GM06990 (cell line): ENCODE measurements at regions not wholly inside any gene's neighbourhood (a gene's known extent, or its start where the extent isn't known, plus 50 kb on each side); places are given as distances from the start of the nearest gene placed in this dataset.

Source experiments
- DNase-seq: peaks from one replicate; pipeline ENCODE4 v3.0.0-alpha.2; 2011; ENCODE audit not compliant: insufficient read length; ENCODE audit errors: extremely low read depth
- H3K27me3 ChIP-seq: replicated peaks from 2 replicates; pipeline ENCODE4 v1.6.0; 2011; ENCODE audit warnings: low read length; ENCODE audit not compliant: control insufficient read depth, insufficient read depth
- H3K36me3 ChIP-seq: 2 replicates; pipeline ENCODE4 v1.5.1; 2011; ENCODE audit warnings: low read length; ENCODE audit not compliant: control insufficient read depth, insufficient read depth
- H3K4me3 ChIP-seq: replicated peaks from 2 replicates; pipeline ENCODE4 v1.5.1; 2011; ENCODE audit warnings: low read depth, mild to moderate bottlenecking, control low read depth, low read length
- CTCF ChIP-seq: IDR thresholded peaks from 2 replicates; pipeline ENCODE4 v1.5.1; 2011; ENCODE audit warnings: low read length, control low read depth, mild to moderate bottlenecking, inconsistent platforms; ENCODE audit not compliant: insufficient read depth, poor library complexity, severe bottlenecking

DNA sequence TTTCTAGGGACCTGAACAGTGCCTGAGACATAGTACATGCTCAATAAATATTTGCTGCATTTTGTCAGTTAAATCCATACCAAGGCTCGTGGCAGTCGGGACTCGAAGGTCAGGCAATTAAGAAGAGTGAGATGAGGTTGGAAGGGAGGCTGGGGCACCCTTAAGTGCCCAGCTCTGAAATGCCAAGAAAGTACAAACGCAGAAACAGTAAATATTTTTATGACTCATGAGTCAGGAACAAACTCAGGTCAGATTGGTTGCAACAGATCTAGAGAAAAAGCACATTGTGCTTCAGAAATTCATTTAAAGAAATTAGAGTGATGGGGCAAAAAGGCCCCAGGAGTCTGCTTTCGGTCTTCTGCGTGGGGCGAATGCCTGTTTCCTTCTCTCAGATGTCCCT is 83.0 kb upstream of the FZD10 start:
- Histone ChIP-seq H3K4me3 (no peak overlapping the region), H3K27me3 (no peaks in the 10 kb centered on the region), H3K36me3 (no peaks in the 10 kb centered on the region)
- no peak for TF ChIP-seq CTCF
- DNase-seq, result no peak

DNA sequence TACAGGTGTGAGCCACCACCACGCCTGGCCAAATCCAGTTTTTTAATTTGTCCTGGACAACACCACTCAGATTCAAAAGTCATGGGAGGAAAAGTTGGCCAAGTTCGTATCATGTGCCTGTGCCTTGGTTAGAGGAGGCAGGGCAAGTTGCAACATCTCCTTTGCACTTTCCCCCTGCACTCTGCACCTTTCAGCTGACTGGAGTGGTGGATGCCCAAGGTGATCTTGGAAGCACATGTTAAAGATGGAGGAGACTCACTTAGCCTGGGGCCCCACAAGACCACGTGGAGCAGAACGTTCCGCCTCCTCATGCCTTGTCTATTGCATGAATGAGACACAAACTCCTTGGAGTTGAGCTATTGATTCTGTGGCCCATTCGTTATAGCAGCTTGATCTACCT is 82.1 kb upstream of the FZD10 start:
- Histone ChIP-seq H3K4me3 (no peak overlapping the region), H3K27me3 (no peaks in the 10 kb centered on the region), H3K36me3 (no peaks in the 10 kb centered on the region)
- TF ChIP-seq CTCF, result no peak
- DNase-seq, result no peak

- H3K4me3 ChIP-seq, result no peak overlapping the region
Measured at GRCh38 chr12:130081117-130081805, 81.0 kb upstream of the FZD10 start.

GRCh38 chr12:130083002-130083401 is 79.3 kb upstream of the FZD10 start:
- TF ChIP-seq CTCF, result no peak

More at GRCh38 chr12:130081117-130081805, 81.0 kb upstream of the FZD10 start:
- Histone ChIP-seq H3K27me3 (no peaks in the 10 kb centered on the region), H3K36me3 (no peaks in the 10 kb centered on the region)
- DNase-seq, result no peak
- no peak for TF ChIP-seq CTCF

DNA sequence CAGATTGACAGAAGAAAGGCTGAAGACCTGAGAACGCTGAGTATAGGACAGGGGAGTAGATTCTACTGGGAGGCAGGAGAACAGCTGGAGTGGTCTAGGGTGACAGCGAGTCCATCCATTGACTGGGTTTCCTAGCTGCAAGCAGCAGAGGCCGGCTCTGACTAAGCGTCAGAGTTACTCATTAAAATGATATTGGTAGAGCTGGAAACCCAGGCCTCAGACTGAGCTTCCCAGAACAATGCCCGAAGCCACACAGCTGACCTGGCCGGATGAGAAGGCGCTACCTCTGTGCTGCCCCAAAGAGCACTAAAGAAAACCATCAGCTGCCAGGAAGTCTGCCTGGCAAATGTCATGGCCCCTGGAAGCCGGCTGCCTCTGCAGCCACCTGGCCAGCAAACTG is 78.5 kb upstream of the FZD10 start:
- no peak overlapping the region for H3K4me3 ChIP-seq
- H3K36me3 ChIP-seq, result no peaks in the 10 kb centered on the region
- no peaks in the 10 kb centered on the region for H3K27me3 ChIP-seq
- TF ChIP-seq CTCF, result no peak
- DNase-seq, result no peak

More at GRCh38 chr12:130083002-130083401, 79.3 kb upstream of the FZD10 start:
- Histone ChIP-seq H3K27me3 (no peaks in the 10 kb centered on the region), H3K4me3 (no peak overlapping the region), H3K36me3 (no peaks in the 10 kb centered on the region)
- no peak for DNase-seq

DNA sequence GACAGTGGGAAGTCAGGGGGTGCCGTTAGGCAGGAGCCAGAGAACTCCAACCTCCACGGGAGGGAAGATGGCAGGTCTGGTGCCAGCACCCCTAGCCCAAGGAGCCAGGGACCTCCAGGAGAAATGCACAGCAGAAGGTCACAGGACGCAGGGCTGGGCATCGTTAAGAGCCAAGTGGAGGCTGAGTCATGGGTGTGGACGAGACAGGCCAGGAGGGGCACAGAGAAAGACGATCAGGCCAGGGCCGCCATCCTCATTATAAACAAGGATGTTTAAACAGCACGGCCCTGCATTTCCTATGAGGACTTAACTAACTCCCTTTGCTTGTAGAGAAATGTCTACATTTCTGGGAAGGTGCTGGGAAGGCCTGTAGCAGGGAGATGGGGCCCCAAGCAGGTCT is 77.9 kb upstream of the FZD10 start:
- no peak for DNase-seq
- Histone ChIP-seq H3K36me3 (no peaks in the 10 kb centered on the region), H3K4me3 (no peak overlapping the region), H3K27me3 (no peaks in the 10 kb centered on the region)
- TF ChIP-seq CTCF, result no peak
